H9 (cell line): ENCODE measurements at regions not wholly inside any gene's neighbourhood (a gene's known extent, or its start where the extent isn't known, plus 50 kb on each side); places are given as distances from the start of the nearest gene placed in this dataset.

Source experiments
- DNase-seq: peaks from one replicate; pipeline ENCODE4 v3.0.0-alpha.2; 2017
- H2AFZ ChIP-seq: one replicate; pipeline ENCODE4 v1.6.1; 2013; ENCODE audit warnings: mild to moderate bottlenecking, low read length, control low read depth, moderate library complexity
- H2AK5ac ChIP-seq: 2 replicates; pipeline ENCODE4 v1.6.1; 2013; ENCODE audit warnings: low read length, control low read depth, mixed read lengths; ENCODE audit not compliant: insufficient read length
- H2BK120ac ChIP-seq: one replicate; pipeline ENCODE4 v1.6.1; 2013; ENCODE audit warnings: low read depth, mild to moderate bottlenecking, low read length, control low read depth, inconsistent platforms; ENCODE audit not compliant: poor library complexity, severe bottlenecking
- H2BK12ac ChIP-seq: 2 replicates; pipeline ENCODE4 v1.6.1; 2013; ENCODE audit warnings: low read length, control low read depth, mixed read lengths, low read depth; ENCODE audit not compliant: insufficient read length
- H2BK15ac ChIP-seq: 2 replicates; pipeline ENCODE4 v1.6.1; 2013; ENCODE audit warnings: low read depth, low read length, control low read depth
- H2BK20ac ChIP-seq: one replicate; pipeline ENCODE4 v1.6.1; 2013; ENCODE audit warnings: low read depth, mild to moderate bottlenecking, low read length, control low read depth, inconsistent platforms; ENCODE audit not compliant: poor library complexity, severe bottlenecking
- H2BK5ac ChIP-seq: 2 replicates; pipeline ENCODE4 v1.6.1; 2013; ENCODE audit warnings: low read length, control low read depth, mixed read lengths; ENCODE audit not compliant: insufficient read length
- H3K14ac ChIP-seq: 2 replicates; pipeline ENCODE4 v1.6.1; 2013; ENCODE audit warnings: low read length, control low read depth; ENCODE audit not compliant: insufficient read depth
- H3K18ac ChIP-seq: 2 replicates; pipeline ENCODE4 v1.6.1; 2013; ENCODE audit warnings: low read depth, mild to moderate bottlenecking, mixed read lengths, low read length, control low read depth; ENCODE audit not compliant: insufficient read length
- H3K23ac ChIP-seq: 2 replicates; pipeline ENCODE4 v1.6.1; 2013; ENCODE audit warnings: low read length, control low read depth, mixed read lengths, low read depth; ENCODE audit not compliant: insufficient read length
- H3K23me2 ChIP-seq: 2 replicates; pipeline ENCODE4 v1.6.1; 2013; ENCODE audit warnings: low read depth, mild to moderate bottlenecking, mixed read lengths, low read length, control low read depth; ENCODE audit not compliant: insufficient read length, poor library complexity, severe bottlenecking
- H3K27ac ChIP-seq: 2 replicates; pipeline ENCODE4 v1.5.1; 2013; ENCODE audit warnings: low read length, control low read depth, mixed read lengths, low read depth; ENCODE audit not compliant: insufficient read length
- H3K27me3 ChIP-seq: 2 replicates; pipeline ENCODE4 v1.6.1; 2013; ENCODE audit warnings: low read length, control low read depth, inconsistent platforms; ENCODE audit not compliant: insufficient read depth
- H3K4ac ChIP-seq: 2 replicates; pipeline ENCODE4 v1.6.1; 2013; ENCODE audit warnings: low read depth, mild to moderate bottlenecking, control low read depth, inconsistent platforms, low read length, moderate library complexity
- H3K4me1 ChIP-seq: 2 replicates; pipeline ENCODE4 v1.6.1; 2013; ENCODE audit warnings: low read length, control low read depth, inconsistent platforms; ENCODE audit not compliant: insufficient read depth
- H3K4me2 ChIP-seq: 2 replicates; pipeline ENCODE4 v1.6.1; 2013; ENCODE audit warnings: low read length, control low read depth, mixed read lengths; ENCODE audit not compliant: insufficient read length, insufficient read depth
- H3K56ac ChIP-seq: 2 replicates; pipeline ENCODE4 v1.6.1; 2013; ENCODE audit warnings: low read depth, mild to moderate bottlenecking, mixed read lengths, low read length, control low read depth; ENCODE audit not compliant: insufficient read length
- H3K79me1 ChIP-seq: 2 replicates; pipeline ENCODE4 v1.6.1; 2013; ENCODE audit warnings: low read depth, mild to moderate bottlenecking, moderate library complexity, low read length, control low read depth, inconsistent platforms; ENCODE audit not compliant: insufficient read depth, poor library complexity, severe bottlenecking
- H3K79me2 ChIP-seq: 2 replicates; pipeline ENCODE4 v1.6.1; 2013; ENCODE audit warnings: low read length, control low read depth, inconsistent platforms; ENCODE audit not compliant: insufficient read depth
- H3K9ac ChIP-seq: 2 replicates; pipeline ENCODE4 v1.6.1; 2013; ENCODE audit warnings: low read length, control low read depth, mixed read lengths; ENCODE audit not compliant: insufficient read length; ENCODE audit errors: extremely low read depth
- H3K9me3 ChIP-seq: one replicate; pipeline ENCODE4 v1.6.1; 2013; ENCODE audit warnings: low read depth, low read length, inconsistent platforms; ENCODE audit not compliant: control insufficient read depth
- H3T11ph ChIP-seq: one replicate; pipeline ENCODE4 v1.6.1; 2013; ENCODE audit warnings: mild to moderate bottlenecking, low read length, control low read depth, inconsistent platforms
- H4K20me1 ChIP-seq: one replicate; pipeline ENCODE4 v1.6.1; 2013; ENCODE audit not compliant: control insufficient read depth, insufficient read length, insufficient read depth
- H4K5ac ChIP-seq: 2 replicates; pipeline ENCODE4 v1.6.1; 2013; ENCODE audit warnings: low read depth, mild to moderate bottlenecking, mixed read lengths, low read length, control low read depth; ENCODE audit not compliant: insufficient read length
- H4K8ac ChIP-seq: replicated peaks from 2 replicates; pipeline ENCODE4 v1.6.1; 2013; ENCODE audit warnings: low read length, control low read depth, mixed read lengths, low read depth; ENCODE audit not compliant: insufficient read length
- H4K91ac ChIP-seq: 2 replicates; pipeline ENCODE4 v1.6.1; 2013; ENCODE audit warnings: low read depth, mild to moderate bottlenecking, moderate library complexity, mixed read lengths, low read length, control low read depth; ENCODE audit not compliant: insufficient read length
- H3K27ac Mint-ChIP-seq, 3 experiments: 2 replicates in 2 of 3; 3 replicates in 1 of 3; pipeline ENCODE4 v1.8.0; 2020 to 2021; ENCODE audit warnings: mixed read lengths in 3 of 3, mild to moderate bottlenecking in 1 of 3, moderate library complexity in 1 of 3
- H3K27me3 Mint-ChIP-seq: 2 replicates; pipeline ENCODE4 v1.8.0; 2021; ENCODE audit warnings: low read depth, mild to moderate bottlenecking, moderate library complexity, mixed read lengths
- H3K36me3 Mint-ChIP-seq, 3 experiments: 2 replicates in 2 of 3; 3 replicates in 1 of 3; pipeline ENCODE4 v1.8.0; 2020 to 2021; ENCODE audit warnings: low read depth in 3 of 3, mixed read lengths in 3 of 3; ENCODE audit not compliant: insufficient read depth in 1 of 3
- H3K4me1 Mint-ChIP-seq, 2 experiments: 2 replicates each; pipeline ENCODE4 v1.8.0; 2020; ENCODE audit warnings: mixed read lengths in 2 of 2
- H3K4me3 Mint-ChIP-seq, 2 experiments: 2 replicates in 1 of 2; 3 replicates in 1 of 2; pipeline ENCODE4 v1.8.0; 2020 to 2021; ENCODE audit warnings: mild to moderate bottlenecking in 2 of 2, mixed read lengths in 2 of 2, moderate library complexity in 1 of 2
- H3K9me3 Mint-ChIP-seq, 2 experiments: 2 replicates in 1 of 2; 3 replicates in 1 of 2; pipeline ENCODE4 v1.8.0; 2020; ENCODE audit warnings: mild to moderate bottlenecking in 2 of 2, mixed read lengths in 2 of 2, moderate library complexity in 1 of 2
- CTCF ChIP-seq: fragments of 200-600 bp; sonication (generic); conservative IDR thresholded peaks from 3 replicates; pipeline ENCODE4 v1.8.0; 2021; ENCODE audit warnings: antibody characterized with exemption, mild to moderate bottlenecking
- WGBS: extraction: QIAGEN DNeasy Blood & Tissue Kit; methylation state at CpG from one replicate; pipeline ENCODE4 v1.1.7; 2013; ENCODE audit warnings: missing lambda C conversion rate, low lambda C conversion rate, mixed read lengths; ENCODE audit not compliant: insufficient read length; ENCODE audit errors: extremely low coverage; 5-methylcytosine and 5-hydroxymethylcytosine counted together

- H2BK15ac ChIP-seq, result no peak overlapping the region
- no peak overlapping the region for H3T11ph ChIP-seq
- no peaks in the 10 kb centered on the region for H3K4me1 ChIP-seq
- Mint-ChIP-seq H3K4me3 (no peak overlapping the region), H3K27me3 (peaks cover 4% of the 10 kb centered on the region; the same call in 1 of the 2 replicates), H3K9me3 (no peaks in the 10 kb centered on the region), H3K36me3 (no peaks in the 10 kb centered on the region), H3K27ac (no peak overlapping the region), H3K4me1 (no peaks in the 10 kb centered on the region)
- no CpG with 5 or more reads among the region's 1 CpG for WGBS
- no peak overlapping the region for H2BK120ac ChIP-seq
- H3K79me2 ChIP-seq, result no peaks in the 10 kb centered on the region
- H3K56ac ChIP-seq, result no peak overlapping the region
- H3K4ac ChIP-seq, result no peak overlapping the region
- no peak overlapping the region for H2AFZ ChIP-seq
- H3K4me2 ChIP-seq, result no peak overlapping the region
- no peak overlapping the region for H4K91ac ChIP-seq
- H3K27me3 ChIP-seq, result no peaks in the 10 kb centered on the region
- H3K9me3 ChIP-seq, result no peaks in the 10 kb centered on the region
- H2BK5ac ChIP-seq, result no peak overlapping the region
- no peak overlapping the region for H3K23ac ChIP-seq
- H2AK5ac ChIP-seq, result no peak overlapping the region
- no peak overlapping the region for H4K5ac ChIP-seq
- no peak overlapping the region for H3K9ac ChIP-seq
- no peak for TF ChIP-seq CTCF
- H3K79me1 ChIP-seq, result no peaks in the 10 kb centered on the region
- no peaks in the 10 kb centered on the region for H4K20me1 ChIP-seq
- no peak overlapping the region for H2BK20ac ChIP-seq
- H3K18ac ChIP-seq, result no peak overlapping the region
- no peak for DNase-seq
- H3K23me2 ChIP-seq, result no peaks in the 10 kb centered on the region
- no peak overlapping the region for H4K8ac ChIP-seq
- H2BK12ac ChIP-seq, result no peak overlapping the region
- no peak overlapping the region for H3K14ac ChIP-seq
- H3K27ac ChIP-seq, result no peak overlapping the region
Observed at GRCh38 chr12:45547822-45548221, 181.7 kb upstream of the ARID2 start.
